H1 (cell line): ENCODE measurements at regions not wholly inside any gene's neighbourhood (a gene's known extent, or its start where the extent isn't known, plus 50 kb on each side); places are given as distances from the start of the nearest gene placed in this dataset.

ENCODE experiments used
- EZH2 ChIP-seq: fragments of 200-600 bp; sonication (generic); IDR thresholded peaks from 2 replicates; pipeline ENCODE4 v1.7.1; 2012; ENCODE audit warnings: low read depth, mild to moderate bottlenecking, moderate library complexity, low read length, inconsistent platforms; ENCODE audit not compliant: severe bottlenecking
- KDM4A ChIP-seq: IDR thresholded peaks from one replicate; pipeline ENCODE4 v1.7.1; 2012; ENCODE audit warnings: low read depth, mild to moderate bottlenecking, moderate library complexity, low read length, inconsistent platforms; ENCODE audit not compliant: severe bottlenecking
- NANOG ChIP-seq: IDR thresholded peaks from 2 replicates; pipeline ENCODE4 v1.6.1; 2011; ENCODE audit warnings: low read length, low read depth, mild to moderate bottlenecking, inconsistent platforms; ENCODE audit not compliant: insufficient read depth, poor library complexity, severe bottlenecking
- NRF1 ChIP-seq: IDR thresholded peaks from 2 replicates; pipeline ENCODE4 v1.6.1; 2011; ENCODE audit warnings: mild to moderate bottlenecking, low read depth, low read length, improper control_type of control experiment
- POU5F1 ChIP-seq: IDR thresholded peaks from 2 replicates; pipeline ENCODE4 v1.6.1; 2011; ENCODE audit warnings: low read depth, mild to moderate bottlenecking, low read length, moderate library complexity
- SP4 ChIP-seq: IDR thresholded peaks from 2 replicates; pipeline ENCODE4 v1.6.1; 2012; ENCODE audit warnings: low read length, inconsistent platforms
- TBP ChIP-seq: IDR thresholded peaks from 2 replicates; pipeline ENCODE4 v1.6.1; 2011; ENCODE audit warnings: low read depth, low read length, improper control_type of control experiment
- TF ChIP-seq, protein P1 (sequence below), 3 experiments: IDR thresholded peaks; 1 replicate in 2 of 3; 2 replicates in 1 of 3; pipeline versions ENCODE4 v1.5.1 to v1.6.1; 2011; ENCODE audit warnings: low read length in 3 of 3, mild to moderate bottlenecking in 3 of 3, inconsistent platforms in 2 of 3, low read depth in 1 of 3, moderate library complexity in 1 of 3; ENCODE audit not compliant: insufficient read depth in 1 of 3; ENCODE audit errors: control extremely low read depth in 1 of 3

DNA sequence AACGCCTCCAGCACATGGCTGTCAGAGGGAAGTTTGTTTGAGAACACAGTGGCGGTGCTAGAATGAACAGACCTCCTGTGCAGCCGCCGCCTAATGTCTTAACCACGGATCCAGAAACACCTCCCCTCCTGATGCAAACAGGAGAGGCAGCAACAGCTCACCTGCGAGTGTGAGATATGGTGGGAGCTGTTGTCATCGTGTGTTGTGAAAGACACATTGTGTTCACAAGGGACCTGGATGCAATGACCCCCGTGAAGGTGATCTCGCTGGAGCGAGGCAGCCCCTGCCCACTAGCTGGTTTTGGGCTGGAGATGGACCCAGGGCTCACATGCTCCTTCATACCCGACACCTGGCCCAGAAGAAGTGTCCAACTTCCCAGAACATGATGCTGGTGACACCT is 315.3 kb upstream of the C1orf174 start (continued):
- TF ChIP-seq SP4 (no peak), POU5F1 (no peak), KDM4A (no peak), TBP (no peak), NRF1 (no peak), NANOG (no peak), EZH2 (no peak)
- TF ChIP-seq, protein P1, sequence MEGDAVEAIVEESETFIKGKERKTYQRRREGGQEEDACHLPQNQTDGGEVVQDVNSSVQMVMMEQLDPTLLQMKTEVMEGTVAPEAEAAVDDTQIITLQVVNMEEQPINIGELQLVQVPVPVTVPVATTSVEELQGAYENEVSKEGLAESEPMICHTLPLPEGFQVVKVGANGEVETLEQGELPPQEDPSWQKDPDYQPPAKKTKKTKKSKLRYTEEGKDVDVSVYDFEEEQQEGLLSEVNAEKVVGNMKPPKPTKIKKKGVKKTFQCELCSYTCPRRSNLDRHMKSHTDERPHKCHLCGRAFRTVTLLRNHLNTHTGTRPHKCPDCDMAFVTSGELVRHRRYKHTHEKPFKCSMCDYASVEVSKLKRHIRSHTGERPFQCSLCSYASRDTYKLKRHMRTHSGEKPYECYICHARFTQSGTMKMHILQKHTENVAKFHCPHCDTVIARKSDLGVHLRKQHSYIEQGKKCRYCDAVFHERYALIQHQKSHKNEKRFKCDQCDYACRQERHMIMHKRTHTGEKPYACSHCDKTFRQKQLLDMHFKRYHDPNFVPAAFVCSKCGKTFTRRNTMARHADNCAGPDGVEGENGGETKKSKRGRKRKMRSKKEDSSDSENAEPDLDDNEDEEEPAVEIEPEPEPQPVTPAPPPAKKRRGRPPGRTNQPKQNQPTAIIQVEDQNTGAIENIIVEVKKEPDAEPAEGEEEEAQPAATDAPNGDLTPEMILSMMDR (IDR thresholded peaks at IDR 0.05; ENCODE audit: control extremely low read depth in 1 of 3, insufficient read depth in 1 of 3, low read depth in 1 of 3, low read length in 3 of 3), result no peak
